ENCODE measurements at regions not wholly inside any gene's neighbourhood (a gene's known extent, or its start where the extent isn't known, plus 50 kb on each side); places are given as distances from the start of the nearest gene placed in this dataset.

DNA sequence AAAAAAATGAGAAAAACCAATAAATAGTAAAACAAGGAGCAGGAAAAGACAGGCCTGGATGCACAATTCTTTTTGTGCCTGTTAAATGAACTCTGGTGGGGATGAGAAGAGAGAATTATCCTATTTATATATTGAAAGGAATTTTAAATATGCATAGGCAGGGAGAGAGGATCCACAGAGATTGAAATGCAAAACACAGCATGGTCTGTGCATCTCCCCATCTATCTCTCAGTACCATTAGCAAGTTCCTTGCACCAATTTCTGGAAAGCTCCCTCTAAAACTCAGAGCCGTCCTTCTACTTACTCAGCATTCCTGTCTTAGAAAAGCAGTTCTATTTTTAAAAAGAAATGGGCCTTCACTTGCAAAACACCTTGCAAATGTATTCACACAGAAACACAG lies 502.3 kb upstream of the KLHL29 start:
- no peak for DNase-seq

DNA sequence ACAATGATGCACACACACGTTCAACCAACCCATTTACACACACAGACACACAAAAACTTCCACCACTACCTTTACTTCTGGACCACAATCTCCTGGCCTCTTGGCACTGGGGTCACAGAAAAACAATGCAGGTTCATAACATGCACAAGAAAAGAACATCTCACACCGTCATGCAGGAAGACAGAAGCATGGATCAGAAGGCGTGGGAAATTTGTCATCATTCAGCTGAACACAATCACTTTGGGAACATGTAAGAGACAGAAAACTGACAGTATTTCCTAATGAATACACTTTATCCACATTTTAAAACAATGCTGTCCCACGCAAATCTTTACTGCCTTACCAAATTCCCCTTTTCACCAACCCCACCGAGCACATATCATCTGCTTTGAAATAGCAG lies 501.9 kb upstream of the KLHL29 start:
- no peak for DNase-seq

DNA sequence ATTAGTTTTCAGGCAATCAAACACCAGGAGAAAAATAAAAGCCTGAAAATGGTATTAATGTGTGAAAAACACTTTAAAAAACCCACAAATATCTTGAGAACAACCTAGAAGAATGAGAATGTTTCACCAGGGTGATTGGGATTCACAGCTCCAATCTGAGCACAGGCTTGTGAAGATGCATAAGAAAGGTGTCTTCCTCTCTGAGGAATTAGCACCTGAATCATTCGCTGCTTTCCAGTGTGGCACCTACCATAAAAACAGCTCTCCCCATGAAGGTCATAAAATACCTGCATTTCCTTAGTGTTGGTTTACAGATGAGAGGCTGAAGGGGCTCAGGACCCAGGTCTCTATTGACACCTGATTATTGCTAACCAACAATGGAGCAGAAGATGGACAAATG lies 499.7 kb upstream of the KLHL29 start:
- no peak for DNase-seq

DNA sequence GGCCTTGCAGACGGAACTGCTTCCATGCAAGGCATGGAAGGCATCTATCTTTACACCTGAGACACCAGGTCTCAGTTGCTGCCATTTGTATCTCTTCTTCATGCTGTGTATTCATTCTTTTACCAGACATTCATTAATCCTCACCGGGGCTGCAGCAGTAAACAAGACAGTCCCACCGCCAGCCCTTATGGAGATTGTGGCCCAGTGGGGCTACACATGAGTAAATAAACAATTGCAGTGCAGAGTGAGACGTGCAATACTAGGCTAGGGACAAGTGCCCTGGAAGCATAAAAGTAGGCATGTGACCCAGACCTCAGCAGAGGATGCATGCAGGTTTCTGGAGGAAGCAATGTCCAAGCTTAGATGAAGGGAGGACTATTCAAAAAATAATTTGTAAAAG lies 497.6 kb upstream of the KLHL29 start:
- DNase-seq, result no peak

DNA sequence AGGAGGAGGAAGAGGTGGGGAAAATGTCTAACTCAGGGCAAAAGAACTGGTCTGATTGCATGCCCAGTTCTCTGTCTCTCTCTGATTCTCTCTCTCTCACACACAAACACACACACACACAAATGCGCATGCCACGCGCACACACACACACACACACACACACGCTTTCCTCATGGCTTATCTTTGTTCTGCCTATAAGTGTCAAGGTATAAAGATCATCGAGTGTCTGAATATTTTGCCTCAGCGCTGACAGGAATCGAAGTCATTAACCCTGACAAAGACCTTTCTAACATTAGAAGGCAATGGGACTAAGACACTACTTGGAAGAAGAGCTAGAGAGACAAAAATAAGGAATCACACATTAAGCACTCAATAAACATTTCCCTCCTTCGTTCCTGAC lies 497.1 kb upstream of the KLHL29 start:
- DNase-seq, result no peak

DNA sequence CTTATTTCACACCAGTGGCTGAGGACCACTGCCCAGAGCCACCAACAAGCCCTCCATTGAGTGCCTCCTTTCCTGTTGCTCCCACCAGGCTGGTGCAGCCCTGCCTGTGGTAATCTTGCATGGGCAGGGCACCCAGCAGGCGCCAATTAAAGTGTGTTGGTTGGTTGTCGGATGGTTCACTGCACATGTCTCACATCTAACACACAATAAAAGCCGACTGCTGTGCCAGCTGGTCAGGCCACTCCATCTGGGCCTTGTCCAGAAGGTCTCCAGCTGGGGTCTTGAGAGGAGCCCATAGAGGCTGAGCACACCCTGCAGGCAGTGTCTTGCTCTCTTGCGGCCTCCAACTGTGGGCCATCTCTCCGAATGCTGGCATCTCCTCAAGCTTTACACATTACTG lies 494.8 kb upstream of the KLHL29 start:
- DNase-seq, result no peak

DNA sequence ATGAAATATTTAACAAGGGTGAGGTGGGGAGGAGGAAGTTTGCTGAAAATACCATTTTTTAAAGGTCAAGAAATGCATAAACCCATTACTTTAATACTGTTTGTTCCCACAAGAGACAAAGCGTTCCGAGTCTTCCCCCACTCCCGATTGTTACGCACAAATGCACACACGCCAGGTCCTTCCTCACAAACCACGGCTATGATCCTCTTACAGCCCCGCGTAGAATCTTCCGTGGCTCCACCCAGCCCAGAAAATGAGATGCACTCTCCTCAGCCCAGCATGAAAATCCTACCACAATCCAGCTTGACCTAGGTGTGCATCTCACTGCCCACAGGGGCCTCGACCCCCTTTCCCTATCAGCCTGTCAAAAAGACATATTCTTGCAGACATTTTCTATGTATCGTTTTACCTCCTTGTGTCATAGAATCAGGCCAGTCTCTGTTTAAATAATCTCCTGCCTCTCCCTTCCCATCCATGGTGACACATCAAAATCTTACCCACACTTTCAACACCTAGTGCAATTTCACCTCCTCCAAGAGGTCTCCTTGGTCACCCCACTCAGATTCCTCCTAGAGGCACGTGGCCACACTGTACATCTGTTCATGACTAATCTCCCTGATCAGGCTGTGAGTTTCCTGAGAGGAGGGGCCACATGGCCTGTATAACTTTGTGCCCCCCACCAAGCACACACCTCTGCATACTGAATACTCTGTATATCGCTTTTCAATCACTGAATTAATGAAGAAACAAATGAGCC lies 491.0 kb upstream of the KLHL29 start:
- DNase-seq, result no peak

DNA sequence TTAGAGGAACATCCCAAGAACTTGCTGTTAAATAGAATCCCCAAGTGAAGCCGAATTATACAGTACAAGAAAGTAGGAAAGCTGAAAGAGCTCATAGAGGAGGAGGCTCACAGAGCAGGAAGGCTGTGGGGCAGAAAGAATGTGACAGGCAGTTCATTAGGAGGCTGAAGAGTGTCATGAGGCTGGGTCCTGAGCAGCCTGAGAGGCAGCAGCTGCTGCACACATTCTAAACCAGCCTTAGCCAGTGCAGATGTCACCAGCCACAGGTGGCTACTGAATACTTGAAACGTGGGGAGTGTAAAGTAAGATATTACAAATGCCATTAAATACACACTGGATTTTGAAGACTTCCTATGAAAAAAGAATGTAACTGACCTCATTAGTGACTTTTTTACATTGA lies 490.2 kb upstream of the KLHL29 start:
- no peak for DNase-seq

DNA sequence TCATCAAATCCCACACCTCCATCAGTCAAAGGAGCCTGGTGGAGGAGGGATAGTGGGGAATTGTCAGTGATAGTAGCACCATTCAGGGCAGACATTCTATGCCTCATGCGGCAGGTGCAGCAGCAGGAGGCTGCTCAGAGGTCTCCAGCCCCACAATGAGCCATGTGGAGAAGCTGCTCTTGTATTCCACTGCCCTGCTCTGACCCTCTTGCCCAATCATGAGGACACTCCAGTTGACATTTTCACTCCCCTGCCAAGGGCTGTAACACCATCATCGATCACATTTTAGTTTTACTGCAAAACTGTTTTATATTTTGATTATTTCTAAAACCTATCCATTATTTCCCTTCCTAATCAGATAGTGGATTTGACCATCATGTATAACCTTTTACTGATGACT lies 487.6 kb upstream of the KLHL29 start:
- no peak for DNase-seq

DNA sequence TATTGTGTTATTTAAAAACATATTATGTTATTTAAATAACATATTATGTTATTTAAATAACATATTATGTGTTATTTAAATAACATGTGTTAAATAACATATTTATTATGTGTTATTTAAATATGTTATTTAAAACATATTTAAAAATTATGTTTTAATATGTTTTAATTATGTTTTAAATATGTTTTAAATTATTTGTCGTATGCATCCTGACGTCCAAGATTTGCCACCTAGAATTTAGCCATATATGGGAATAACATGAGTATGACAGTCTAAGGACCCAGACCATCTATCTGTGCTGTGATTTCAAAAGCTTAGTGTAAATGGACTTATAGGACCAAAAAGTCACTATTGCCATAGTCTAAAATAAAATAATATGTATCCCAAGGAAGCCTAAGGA lies 484.3 kb upstream of the KLHL29 start:
- no peak for DNase-seq

DNA sequence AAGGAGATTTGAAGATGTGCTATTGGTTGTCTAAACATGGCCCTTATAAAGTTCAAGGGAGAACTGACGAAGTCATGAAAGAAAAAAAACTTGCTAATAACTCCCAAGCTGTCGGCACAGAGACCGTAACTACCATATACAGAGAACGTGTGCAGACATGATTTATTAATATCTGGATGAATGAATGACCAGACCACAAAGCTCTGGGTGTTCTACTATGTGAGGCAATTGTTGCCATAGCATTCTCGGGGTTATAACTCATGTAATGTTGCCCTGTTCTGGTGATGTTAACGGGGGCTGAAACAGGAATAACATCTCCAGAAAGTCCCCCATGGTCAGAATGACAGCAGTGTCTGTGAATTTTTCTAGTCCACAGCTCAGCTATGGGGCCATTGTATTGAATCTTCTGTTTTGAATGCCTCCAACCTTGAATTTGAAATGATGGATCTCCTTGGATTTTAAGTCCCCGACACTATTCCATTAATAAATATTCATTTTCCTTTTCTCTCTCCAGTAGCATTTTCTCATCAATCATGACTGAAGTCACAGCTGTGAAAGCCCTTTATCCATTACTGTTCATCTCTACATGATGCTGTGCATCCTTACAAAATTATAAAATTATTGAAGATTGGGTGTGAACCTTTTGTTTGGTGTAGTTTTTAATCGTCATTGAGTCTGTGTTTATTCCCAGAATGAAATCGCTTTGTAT lies 483.4 kb upstream of the KLHL29 start:
- no peak for DNase-seq

DNA sequence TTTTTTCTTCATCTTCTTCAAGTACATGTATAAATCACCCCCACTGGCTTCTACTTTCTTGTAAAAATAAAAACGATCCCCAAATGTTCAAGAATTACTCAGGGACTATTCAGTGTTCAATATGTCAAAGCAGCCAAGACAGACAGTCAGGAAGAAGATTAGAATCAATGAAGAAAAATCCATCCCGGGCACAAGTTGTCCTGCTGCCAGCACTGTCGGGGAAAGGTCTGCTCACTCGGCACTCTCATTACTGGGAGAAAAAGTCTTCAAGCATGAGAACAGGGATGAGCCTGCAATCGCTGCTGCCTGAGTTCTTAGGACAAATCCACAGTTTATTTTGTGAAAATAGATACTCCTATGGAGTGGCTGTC lies 482.8 kb upstream of the KLHL29 start:
- no peak for DNase-seq

DNA sequence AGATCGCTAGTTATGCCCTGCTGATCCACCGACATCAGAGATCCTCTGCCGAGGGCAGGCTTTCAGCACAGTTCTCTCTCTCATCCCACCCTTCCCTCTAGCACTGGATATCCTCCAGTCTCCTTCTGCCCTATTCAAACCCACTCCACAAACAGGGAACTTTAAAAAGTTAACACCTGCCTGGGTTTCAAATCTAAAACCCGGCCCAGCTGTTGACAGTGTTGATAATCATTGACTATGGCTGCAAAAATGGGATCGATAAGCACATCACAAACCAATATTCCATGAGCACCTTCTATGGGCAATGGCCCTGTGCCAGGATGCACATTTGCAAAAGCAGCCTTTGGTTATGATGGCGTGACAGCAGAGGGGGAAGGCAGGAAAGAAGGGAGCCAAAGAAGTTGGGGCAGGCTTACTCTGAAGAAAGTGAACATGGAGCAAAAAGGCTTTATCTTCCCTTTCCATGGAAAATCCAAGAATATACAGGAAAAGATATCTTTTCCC lies 482.3 kb upstream of the KLHL29 start:
- no peak for DNase-seq

DNA sequence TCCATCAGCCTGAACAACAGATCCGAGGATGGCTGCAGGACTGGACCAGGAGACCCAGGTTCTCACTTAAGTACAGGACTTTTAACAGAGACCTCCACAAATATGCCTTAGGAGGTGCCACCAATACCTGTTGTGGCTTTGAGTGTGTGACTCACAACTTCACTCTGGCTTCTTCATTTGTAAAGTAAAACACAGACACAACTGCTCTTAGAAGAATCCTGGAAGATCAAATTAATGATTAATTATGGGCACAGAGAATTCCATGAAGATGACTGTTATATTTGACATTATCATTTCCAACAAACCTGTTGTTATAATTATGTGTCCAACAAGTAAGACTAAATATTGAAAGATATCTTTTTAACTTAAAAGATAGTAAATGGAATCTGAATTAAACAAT lies 481.4 kb upstream of the KLHL29 start:
- no peak for DNase-seq

DNA sequence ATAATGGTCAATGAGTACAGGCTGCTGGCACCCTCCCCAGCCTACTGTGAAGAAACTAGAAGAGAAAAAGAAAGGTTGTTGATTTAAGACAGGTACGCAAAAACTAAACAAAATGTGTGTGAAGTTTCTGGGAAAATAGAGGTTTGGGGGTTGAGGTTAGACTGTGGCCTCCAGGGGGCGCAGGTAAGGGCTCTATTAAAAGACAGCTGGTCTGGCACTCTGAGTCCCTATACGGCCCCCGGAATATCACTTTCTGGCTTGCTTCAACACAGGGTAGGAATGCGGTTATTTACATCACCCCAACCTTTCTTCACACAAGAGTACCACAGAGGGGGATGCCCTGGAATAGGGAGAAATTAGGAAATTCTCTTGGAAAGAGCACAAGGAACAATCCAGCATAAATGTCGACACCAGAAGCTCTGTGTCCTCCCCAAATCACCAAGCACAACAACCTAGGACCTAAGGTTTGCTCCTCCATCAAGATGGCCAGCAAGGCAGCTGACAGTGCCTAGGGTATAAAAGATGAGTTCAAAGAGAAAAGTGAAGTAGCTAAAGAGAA lies 480.8 kb upstream of the KLHL29 start:
- DNase-seq, result no peak

DNA sequence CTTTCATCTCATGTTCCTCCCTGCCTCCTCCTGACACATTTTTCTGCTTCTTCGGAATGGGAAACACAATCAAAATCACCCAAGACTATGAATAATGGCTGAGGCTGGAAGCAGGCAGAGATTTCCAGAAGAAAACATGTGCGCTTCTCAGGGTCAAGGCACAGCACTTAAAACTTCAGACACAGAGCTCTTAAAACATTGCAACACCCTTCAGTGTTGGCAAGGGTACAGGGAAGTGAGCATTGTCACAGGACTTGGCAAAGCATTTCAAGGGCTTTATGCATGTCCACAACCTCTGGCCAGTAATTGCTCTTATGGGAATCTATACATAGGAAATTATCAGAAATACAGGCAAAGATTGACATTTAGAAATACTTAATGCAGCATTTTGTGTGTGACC lies 477.6 kb upstream of the KLHL29 start:
- DNase-seq, result no peak

DNA sequence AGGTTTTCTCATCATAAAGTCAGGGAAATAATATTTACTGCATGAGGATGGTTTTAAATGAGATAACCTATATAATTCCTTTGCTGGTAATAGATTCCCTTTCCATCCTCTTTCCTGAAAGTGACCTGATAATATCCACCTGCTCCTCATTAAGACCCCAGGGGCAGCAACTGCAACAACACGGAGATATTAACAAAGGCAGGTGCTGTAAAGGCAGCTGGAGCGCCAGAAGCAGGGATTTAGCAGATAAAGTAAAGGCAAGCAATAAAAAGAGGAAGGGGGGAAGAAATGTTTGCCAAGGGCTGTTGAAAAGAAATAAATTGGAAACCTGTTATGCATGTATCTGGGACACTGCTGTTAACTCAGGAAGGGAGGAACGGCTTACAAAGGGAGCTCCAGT lies 472.6 kb upstream of the KLHL29 start:
- DNase-seq, result no peak

DNA sequence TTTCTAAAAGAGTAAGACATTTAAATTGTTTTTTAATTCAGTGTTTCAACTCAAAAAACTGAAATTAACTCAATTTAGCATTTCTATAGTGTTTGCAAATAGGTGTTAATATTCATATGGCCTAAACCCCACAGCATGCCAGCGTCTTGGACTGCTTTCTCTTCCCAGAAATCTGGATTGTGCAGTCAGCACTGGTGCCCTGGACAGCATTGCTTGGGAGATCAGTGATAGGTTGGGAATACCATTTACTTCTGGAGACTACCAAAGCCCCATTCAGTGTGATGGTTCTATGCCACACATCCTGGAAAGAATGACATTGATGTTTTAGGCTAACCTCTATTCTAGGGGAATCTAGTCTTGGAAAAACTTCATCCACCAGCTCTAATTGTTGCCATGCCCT lies 455.0 kb upstream of the KLHL29 start:
- DNase-seq, result no peak

DNA sequence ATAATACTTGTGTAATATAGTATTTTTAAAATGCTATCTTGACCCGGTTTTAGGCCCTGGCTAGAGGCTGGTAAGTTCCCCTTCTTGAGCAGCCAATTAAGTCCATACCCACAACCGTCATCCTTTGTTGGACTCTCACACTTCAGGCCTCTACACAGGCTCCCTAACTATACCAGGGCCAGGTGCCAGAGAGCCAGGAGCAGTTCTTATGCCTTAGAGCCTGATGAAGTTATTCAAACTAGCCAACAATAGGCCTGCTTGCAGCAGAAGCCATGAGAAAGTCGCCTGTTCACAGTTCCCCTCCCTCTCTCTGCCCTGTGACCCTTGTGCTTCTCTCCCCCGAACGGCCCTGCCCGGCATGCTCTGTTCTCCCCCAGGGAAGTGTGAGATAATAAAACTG lies 454.2 kb upstream of the KLHL29 start:
- no peak for DNase-seq

DNA sequence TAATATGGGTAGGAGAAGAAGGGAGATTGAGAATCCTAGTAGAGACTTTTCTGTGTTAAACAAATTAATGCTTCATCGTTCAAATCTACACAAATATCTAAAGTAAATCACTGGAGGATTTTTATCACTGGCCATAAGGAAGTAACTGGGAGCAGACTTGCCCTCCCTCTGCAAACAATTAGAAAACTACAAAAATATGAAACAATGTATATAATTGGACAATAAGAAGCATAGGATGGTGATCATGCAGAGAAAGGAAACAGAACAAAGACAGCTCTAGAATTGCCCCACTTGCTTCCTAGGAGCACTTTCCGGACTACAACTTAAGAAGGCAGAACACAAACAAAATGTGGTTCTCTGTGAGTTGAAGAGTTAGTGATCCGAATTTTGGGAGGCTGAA lies 452.7 kb upstream of the KLHL29 start:
- DNase-seq, result no peak

DNA sequence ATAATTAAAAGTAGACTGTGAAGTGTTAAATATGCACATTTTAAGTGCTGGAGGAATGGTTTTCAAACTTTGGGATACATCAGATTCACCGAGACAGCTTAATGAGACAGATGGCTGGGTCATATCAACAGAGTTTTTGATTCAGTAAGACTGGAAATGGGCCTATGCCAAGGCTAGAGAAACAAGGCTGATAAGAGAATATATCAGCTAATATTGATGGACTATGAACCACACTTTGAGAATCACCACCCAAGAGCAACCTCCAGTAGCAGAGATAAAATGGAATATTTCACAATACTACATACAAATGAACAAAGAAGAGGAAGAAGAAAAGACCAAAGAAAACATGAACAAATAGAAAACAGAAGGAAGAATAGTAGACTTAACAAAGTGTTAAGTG lies 450.2 kb upstream of the KLHL29 start:
- DNase-seq, result no peak

DNA sequence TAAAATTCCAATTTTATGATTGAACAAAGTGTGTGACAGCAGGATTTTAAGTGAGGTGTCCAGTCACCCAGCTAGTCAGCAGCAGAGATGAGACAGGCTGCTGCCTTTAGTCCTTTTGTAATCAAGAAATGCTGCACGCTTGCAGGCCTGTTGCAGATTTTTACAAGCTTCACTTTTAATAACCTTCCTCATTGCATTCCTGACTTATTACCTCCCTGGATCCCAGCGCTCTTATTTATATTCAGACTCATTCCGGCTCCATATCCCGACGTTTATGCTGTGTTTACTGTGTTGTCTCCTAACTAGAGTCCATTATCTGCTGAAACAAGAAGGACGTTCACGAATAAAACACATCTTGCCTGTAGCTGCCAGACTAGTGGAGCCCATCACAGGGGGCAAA lies 442.5 kb upstream of the KLHL29 start:
- no peak for DNase-seq

DNA sequence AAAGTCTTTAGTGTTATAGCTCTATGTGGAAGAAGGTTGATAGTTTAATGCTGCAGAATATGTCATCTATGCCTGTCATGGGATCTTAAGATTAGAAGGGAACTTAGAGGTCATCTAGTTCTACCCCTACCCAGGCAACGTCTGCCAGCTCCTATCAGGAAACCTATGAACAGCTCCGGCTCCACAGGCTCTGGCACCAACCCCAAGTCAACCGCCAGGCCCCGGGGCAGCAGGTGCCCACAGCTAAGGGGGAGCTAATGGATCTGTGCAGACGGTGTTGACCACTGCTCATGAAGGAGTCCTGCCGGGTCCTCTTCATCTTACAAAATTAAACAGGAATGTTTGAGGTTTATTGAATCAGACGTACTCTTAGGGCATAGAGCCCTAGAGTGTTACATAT lies 440.8 kb upstream of the KLHL29 start:
- DNase-seq, result no peak

DNA sequence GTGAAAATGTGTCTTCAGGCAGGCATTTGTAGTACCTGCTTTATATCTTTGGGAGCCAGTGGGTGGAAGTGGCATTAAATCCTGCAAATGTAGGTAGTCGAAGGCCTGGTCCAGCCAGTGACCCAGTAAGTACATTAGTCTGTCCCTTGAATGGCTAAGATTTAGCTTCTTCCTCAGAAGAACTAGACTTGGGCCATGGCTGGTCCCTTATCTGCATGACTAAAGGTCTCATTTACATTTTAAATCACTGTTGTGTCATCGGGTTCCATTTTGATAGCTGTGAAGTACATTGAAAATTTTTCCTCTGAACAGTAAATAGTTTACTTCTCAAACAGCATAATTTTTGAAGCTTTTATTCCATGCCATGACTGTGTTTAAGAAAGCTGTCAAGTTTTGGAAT lies 438.4 kb upstream of the KLHL29 start:
- no peak for DNase-seq

DNA sequence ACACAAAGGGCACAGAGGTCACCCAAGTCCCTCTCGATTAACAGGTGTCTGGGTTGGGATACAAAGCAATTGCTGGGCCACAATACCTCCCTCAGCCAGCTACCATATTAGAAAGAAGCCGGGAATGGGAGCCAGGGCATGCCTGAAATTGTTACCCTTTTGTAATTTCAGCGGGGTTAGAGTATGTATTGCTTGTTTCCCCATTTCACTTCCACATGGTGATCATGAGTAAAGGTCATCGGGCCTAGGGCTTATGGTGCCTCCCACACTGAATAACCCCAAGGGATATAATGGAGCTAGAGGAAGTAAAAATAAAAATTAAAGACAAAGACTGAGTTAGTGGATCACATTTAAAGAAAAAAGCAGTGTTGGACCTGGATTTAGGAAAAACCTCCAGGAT lies 437.2 kb upstream of the KLHL29 start:
- no peak for DNase-seq
